Upper lobe of right lung (tissue), 1 donor: ENCODE measurements at regions not wholly inside any gene's neighbourhood (a gene's known extent, or its start where the extent isn't known, plus 50 kb on each side); places are given as distances from the start of the nearest gene placed in this dataset.
A peak's percentile ranks its signal among the peaks of the same experiment; 100 is the strongest.

Experiments used
- ATAC-seq: fragments of 200-7000 bp; cut with Tn5 transposase; one replicate; pipeline ENCODE4 v1.9.1; 2020; ENCODE audit warnings: mild to moderate bottlenecking, moderate library complexity
- DNase-seq: peaks from one replicate; pipeline ENCODE4 v3.0.0-alpha.2; 2020
- H3K27ac ChIP-seq: fragments of 200-600 bp; one replicate; pipeline ENCODE4 v1.8.0; 2022
- H3K27me3 ChIP-seq: fragments of 200-600 bp; one replicate; pipeline ENCODE4 v1.8.0; 2022; ENCODE audit warnings: mild to moderate bottlenecking
- H3K36me3 ChIP-seq: fragments of 200-600 bp; one replicate; pipeline ENCODE4 v1.8.0; 2022
- H3K4me1 ChIP-seq: fragments of 200-600 bp; one replicate; pipeline ENCODE4 v1.8.0; 2022
- H3K4me3 ChIP-seq: fragments of 200-600 bp; one replicate; pipeline ENCODE4 v1.8.0; 2022; ENCODE audit warnings: mild to moderate bottlenecking
- H3K9me3 ChIP-seq: fragments of 200-600 bp; one replicate; pipeline ENCODE4 v1.8.0; 2022
- intact Hi-C: fragments of 100-400 bp; cut with DNase I; formaldehyde crosslinking; loops from one replicate; pipeline ENCODE4 v1.11.0; 2022
- TF ChIP-seq, protein P1 (sequence below): fragments of 200-600 bp; IDR thresholded peaks from one replicate; pipeline ENCODE4 v1.8.0; 2022; ENCODE audit warnings: antibody characterized with exemption
- donor health status: DM: no; HTN: yes; CAD: no; lungs with severe emphysema.

DNA sequence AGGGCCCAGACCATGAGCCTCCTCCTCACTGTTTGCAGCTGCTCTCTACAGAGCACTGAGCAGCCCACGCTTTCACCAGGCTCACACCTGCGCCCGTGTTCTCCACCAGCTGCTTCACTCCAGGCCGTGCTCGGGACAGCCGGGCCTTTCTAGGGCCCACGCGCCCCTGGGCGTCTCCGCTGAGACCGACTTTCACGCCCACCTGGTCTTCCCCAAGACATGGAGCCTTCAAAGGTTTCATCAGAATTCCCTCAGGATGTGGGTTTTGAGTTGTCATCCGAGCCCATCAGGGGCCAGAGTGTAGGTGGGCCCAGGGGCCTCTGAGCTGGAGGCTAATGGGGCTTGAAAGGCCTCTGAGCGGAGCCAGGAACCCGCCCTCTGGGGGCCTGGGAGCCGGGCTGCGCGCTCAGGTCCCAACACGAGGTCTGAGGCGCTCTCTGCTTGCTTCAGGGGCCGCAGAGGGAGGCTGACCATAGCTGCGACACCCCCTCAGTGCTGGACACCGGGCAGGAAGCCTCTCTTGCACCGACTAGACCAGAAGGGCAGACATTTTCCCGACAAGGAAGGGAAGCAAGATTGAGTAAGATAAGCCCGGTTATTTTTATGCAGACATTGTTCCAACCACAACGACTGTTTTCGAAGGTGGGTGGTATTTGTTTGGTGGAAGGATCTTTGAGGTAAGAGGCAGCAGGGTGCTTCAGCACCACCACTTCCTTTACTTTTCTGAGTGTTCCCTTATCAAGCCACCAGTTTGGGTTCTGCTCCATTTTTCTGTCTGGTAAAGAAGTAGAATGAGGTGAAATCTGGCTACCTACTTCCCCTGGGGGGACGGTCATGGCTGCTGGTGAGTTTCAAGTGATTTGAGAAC, 125.0 kb upstream of the FUT8 start:
- DNase-seq: no peak

DNA sequence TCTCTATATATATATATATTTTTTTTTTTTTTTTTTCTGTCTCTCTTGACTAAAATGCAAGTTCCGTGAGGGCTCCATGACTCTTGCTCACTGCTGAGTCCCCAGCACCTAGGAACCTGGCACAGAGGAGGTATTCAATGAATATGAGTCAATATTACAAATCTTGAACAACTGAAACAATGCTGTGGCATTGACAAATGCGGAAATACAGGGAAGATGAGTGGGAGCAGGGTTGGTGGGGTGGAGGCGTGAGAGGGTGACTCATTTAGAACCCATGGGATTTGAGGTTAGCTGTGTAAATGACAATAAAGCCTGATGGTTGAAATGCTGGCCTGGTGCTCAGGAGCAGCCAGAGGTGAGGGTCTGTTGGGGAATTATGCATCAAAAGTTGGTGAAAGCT, 121.7 kb upstream of the FUT8 start:
- no peaks in the 10 kb centered on the region for H3K36me3 ChIP-seq
- no peak overlapping the region for H3K27ac ChIP-seq
- ATAC-seq: peak; percentile 63
- H3K27me3 ChIP-seq: no peaks in the 10 kb centered on the region
- no peak for DNase-seq
- TF ChIP-seq, protein P1, sequence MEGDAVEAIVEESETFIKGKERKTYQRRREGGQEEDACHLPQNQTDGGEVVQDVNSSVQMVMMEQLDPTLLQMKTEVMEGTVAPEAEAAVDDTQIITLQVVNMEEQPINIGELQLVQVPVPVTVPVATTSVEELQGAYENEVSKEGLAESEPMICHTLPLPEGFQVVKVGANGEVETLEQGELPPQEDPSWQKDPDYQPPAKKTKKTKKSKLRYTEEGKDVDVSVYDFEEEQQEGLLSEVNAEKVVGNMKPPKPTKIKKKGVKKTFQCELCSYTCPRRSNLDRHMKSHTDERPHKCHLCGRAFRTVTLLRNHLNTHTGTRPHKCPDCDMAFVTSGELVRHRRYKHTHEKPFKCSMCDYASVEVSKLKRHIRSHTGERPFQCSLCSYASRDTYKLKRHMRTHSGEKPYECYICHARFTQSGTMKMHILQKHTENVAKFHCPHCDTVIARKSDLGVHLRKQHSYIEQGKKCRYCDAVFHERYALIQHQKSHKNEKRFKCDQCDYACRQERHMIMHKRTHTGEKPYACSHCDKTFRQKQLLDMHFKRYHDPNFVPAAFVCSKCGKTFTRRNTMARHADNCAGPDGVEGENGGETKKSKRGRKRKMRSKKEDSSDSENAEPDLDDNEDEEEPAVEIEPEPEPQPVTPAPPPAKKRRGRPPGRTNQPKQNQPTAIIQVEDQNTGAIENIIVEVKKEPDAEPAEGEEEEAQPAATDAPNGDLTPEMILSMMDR: no peak
- intact Hi-C loops: no loop called here
- no peaks in the 10 kb centered on the region for H3K9me3 ChIP-seq
- H3K4me1 ChIP-seq: peaks cover 5% of the 10 kb centered on the region
- no peak overlapping the region for H3K4me3 ChIP-seq

More for the DNA sequence above, 125.0 kb upstream of the FUT8 start:
- Histone ChIP-seq H3K9me3 (no peaks in the 10 kb centered on the region), H3K4me3 (no peak overlapping the region), H3K4me1 (peaks cover 10% of the 10 kb centered on the region), H3K27me3 (no peaks in the 10 kb centered on the region), H3K36me3 (no peaks in the 10 kb centered on the region), H3K27ac (no peak overlapping the region)
- TF ChIP-seq, protein P1: no peak
- intact Hi-C loops: no loop called here
- ATAC-seq: peak; percentile 49

DNA sequence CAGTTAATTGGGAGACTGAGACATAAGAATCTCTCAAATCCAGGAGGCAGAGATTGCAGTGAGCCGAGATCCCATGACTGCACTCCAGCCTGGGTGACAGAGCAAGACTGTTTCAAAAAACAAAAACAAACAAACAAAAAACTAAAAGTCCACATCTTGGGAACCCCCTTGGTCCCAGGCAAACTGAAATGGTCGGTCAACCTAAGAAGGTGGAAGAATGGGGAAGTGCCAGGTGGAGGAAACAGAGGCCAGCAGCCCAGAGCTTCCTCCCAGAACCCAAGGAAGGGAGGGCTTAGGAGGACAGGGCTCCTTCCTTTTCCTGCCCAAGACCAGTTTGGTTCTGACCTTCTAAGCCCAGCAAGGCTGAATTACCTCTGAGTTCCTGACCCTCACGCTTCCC, 121.0 kb upstream of the FUT8 start:
- no peaks in the 10 kb centered on the region for H3K36me3 ChIP-seq
- H3K9me3 ChIP-seq: no peaks in the 10 kb centered on the region
- H3K27ac ChIP-seq: no peak overlapping the region
- no peak overlapping the region for H3K4me3 ChIP-seq
- no peaks in the 10 kb centered on the region for H3K27me3 ChIP-seq
- TF ChIP-seq, protein P1: no peak
- H3K4me1 ChIP-seq: peaks cover 5% of the 10 kb centered on the region
- ATAC-seq (peak; percentile 6), DNase-seq (no peak)
- intact Hi-C loops: no loop called here

DNA sequence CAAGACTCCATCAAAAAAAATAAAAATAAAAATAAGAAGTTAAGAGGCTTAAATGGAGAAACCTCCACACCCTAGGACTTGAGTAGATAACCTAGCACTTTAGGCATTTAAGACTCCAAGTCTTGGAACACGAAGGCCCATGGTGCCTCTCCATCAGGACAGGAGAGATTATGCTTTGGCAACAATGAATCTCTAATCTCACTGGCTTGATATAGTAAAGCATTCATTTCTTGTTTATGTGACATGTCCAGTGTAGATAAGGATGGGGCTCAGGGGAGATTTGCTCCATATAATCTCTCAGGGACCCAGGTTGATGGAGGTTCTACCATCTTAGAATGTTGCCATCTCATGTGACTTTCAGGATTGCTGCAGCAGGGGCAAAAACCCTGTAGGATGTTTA, 117.7 kb upstream of the FUT8 start:
- no peak overlapping the region for H3K4me3 ChIP-seq
- ATAC-seq (no peak), DNase-seq (no peak)
- TF ChIP-seq, protein P1: no peak
- no peaks in the 10 kb centered on the region for H3K36me3 ChIP-seq
- H3K27me3 ChIP-seq: no peaks in the 10 kb centered on the region
- H3K27ac ChIP-seq: no peak overlapping the region
- intact Hi-C loops: no loop called here
- H3K4me1 ChIP-seq: no peaks in the 10 kb centered on the region
- no peaks in the 10 kb centered on the region for H3K9me3 ChIP-seq

DNA sequence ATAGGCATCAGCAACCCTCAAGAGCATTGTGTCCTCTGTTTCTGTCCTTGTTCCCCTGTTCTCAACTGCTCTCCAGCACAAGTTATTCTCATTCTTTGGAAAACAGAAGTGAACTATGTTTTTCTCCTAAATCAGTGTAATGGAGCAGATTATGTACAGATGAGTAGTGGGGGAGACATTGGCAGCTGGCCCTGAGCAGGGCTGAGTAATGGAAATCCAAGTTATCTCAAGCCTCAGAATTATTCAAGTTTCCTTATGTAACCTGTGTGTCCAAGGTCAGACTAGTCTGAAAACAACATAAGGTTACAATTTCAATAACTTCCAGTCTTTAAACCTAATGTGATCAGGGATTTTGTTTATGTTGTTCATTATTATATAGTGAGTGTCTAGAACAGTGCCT, 116.1 kb upstream of the FUT8 start:
- no peaks in the 10 kb centered on the region for H3K36me3 ChIP-seq
- no peak overlapping the region for H3K27ac ChIP-seq
- ATAC-seq: no peak
- no peaks in the 10 kb centered on the region for H3K27me3 ChIP-seq
- no peak for DNase-seq
- no peaks in the 10 kb centered on the region for H3K4me1 ChIP-seq
- no peak overlapping the region for H3K4me3 ChIP-seq
- intact Hi-C loops: no loop called here
- TF ChIP-seq, protein P1: no peak
- no peaks in the 10 kb centered on the region for H3K9me3 ChIP-seq
